ENCODE measurements at regions not wholly inside any gene's neighbourhood (a gene's known extent, or its start where the extent isn't known, plus 50 kb on each side); places are given as distances from the start of the nearest gene placed in this dataset.

GRCh38 chr19:29128203-29128602, 84.7 kb downstream of the UQCRFS1 start:
- no peaks in the 10 kb centered on the region for H4K20me1 ChIP-seq (ENCODE audit: control insufficient read depth, insufficient read depth)
- no peak overlapping the region for H2AFZ ChIP-seq (ENCODE audit: control insufficient read depth, low read depth, low read length)
- H3K4me2 ChIP-seq (ENCODE audit: control insufficient read depth, insufficient read depth) = no peak overlapping the region
- DNase-seq (ENCODE audit: low read depth, low spot score) (no peak), FAIRE-seq (no peak), ATAC-seq (no peak)
- ChIA-PET CTCF (no interaction called here), POLR2A (no interaction called here), RAD21 (ENCODE audit: unreplicated experiment) (no interaction called here), SMC1A (ENCODE audit: uncharacterized antibody, unreplicated experiment) (no interaction called here)
- no peaks in the 10 kb centered on the region for H3K79me2 ChIP-seq (ENCODE audit: control insufficient read depth, insufficient read depth, low read length)
- intact Hi-C loops (cut with micrococcal nuclease; ENCODE audit: unreplicated experiment) (no loop called here), in situ Hi-C loops (cut with MboI) (no loop called here)
- 19% methylated on average over 8 of the region's 8 CpGs for whole genome bisulfite sequencing (ENCODE audit: insufficient coverage, insufficient replicate concordance, low lambda C conversion rate, missing lambda C conversion rate)
- no TSS peak for BruUV-seq (replicated peaks)
- H3K27me3 ChIP-seq (replicated peaks in 1 of 2; ENCODE audit: control insufficient read depth in 2 of 2, insufficient read depth in 2 of 2, low read length in 1 of 2) = no peaks in the 10 kb centered on the region
- no peak overlapping the region for H3K27ac ChIP-seq (ENCODE audit: control insufficient read depth, insufficient read depth)
- no peak for TF ChIP-seq PML (IDR thresholded peaks at IDR 0.05; ENCODE audit: low read length)
- TF ChIP-seq MAX (IDR thresholded peaks at IDR 0.05; ENCODE audit: low read depth, low read length) = no peak
- no peak for TF ChIP-seq SRF (IDR thresholded peaks at IDR 0.05; ENCODE audit: low read depth in 2 of 2, low read length in 2 of 2)
- TF ChIP-seq YBX1 (IDR thresholded peaks at IDR 0.05) = no peak
- TF ChIP-seq SMARCA5 (IDR thresholded peaks at IDR 0.05) = no peak
- TF ChIP-seq HDGF (IDR thresholded peaks at IDR 0.05) = no peak
- no peak for TF ChIP-seq FOXM1 (IDR thresholded peaks at IDR 0.05; ENCODE audit: low read depth, low read length)
- no peak for TF ChIP-seq ESRRA (IDR thresholded peaks at IDR 0.05; ENCODE audit: low read length)
- TF ChIP-seq ATF7 (IDR thresholded peaks at IDR 0.05; ENCODE audit: low read depth) = no peak
- no peak for TF ChIP-seq SPI1 (IDR thresholded peaks at IDR 0.05; ENCODE audit: borderline replicate concordance, insufficient read depth, low read depth, low read length)
- TF ChIP-seq TCF12 (IDR thresholded peaks at IDR 0.05; ENCODE audit: low read depth, low read length) = no peak
- TF ChIP-seq NRF1 (conservative IDR thresholded peaks at IDR 0.05; ENCODE audit: low read depth, low read length) = no peak
- TF ChIP-seq REST (IDR thresholded peaks at IDR 0.05; ENCODE audit: low read depth, low read length) = no peak
- no peak for TF ChIP-seq HCFC1 (IDR thresholded peaks at IDR 0.05; ENCODE audit: low read length)
- no peak for TF ChIP-seq CREM (IDR thresholded peaks at IDR 0.05; ENCODE audit: low read depth)
- H3K4me3 ChIP-seq = no peak overlapping the region
- H3K9ac ChIP-seq (ENCODE audit: control insufficient read depth, insufficient read depth, low read length) = no peak overlapping the region
- no peaks in the 10 kb centered on the region for H3K4me1 ChIP-seq (ENCODE audit: control insufficient read depth, insufficient read depth, low read length)
- H3K36me3 ChIP-seq (ENCODE audit: control insufficient read depth in 2 of 2, insufficient read depth in 2 of 2, low read length in 1 of 2) = no peaks in the 10 kb centered on the region
- no peaks in the 10 kb centered on the region; the same call in 1 of the 3 replicates for H3K9me3 ChIP-seq (replicated peaks; ENCODE audit: control insufficient read depth, insufficient read depth, low read length)
